Osteoblast (primary cell): ENCODE measurements at regions not wholly inside any gene's neighbourhood (a gene's known extent, or its start where the extent isn't known, plus 50 kb on each side); places are given as distances from the start of the nearest gene placed in this dataset.

ENCODE experiments used
- DNase-seq: peaks from one replicate; pipeline ENCODE4 v3.0.0; 2011; ENCODE audit warnings: low spot score, mixed read lengths; ENCODE audit not compliant: insufficient read length; ENCODE audit errors: missing footprints
- H2AFZ ChIP-seq: 2 replicates; pipeline ENCODE4 v1.6.0; 2011; ENCODE audit warnings: mild to moderate bottlenecking, low read length
- H3K27ac ChIP-seq: 2 replicates; pipeline ENCODE4 v1.5.1; 2011; ENCODE audit warnings: mild to moderate bottlenecking, low read depth, low read length, moderate library complexity
- H3K27me3 ChIP-seq: 2 replicates; pipeline ENCODE4 v1.6.0; 2012; ENCODE audit warnings: mild to moderate bottlenecking, control low read depth, inconsistent platforms, low read length, moderate library complexity; ENCODE audit not compliant: insufficient read depth
- H3K36me3 ChIP-seq: 2 replicates; pipeline ENCODE4 v1.5.1; 2011; ENCODE audit warnings: mild to moderate bottlenecking, low read length, control low read depth, moderate library complexity; ENCODE audit not compliant: insufficient read depth
- H3K4me1 ChIP-seq: 2 replicates; pipeline ENCODE4 v1.5.1; 2011; ENCODE audit warnings: mild to moderate bottlenecking, low read length, control low read depth, moderate library complexity; ENCODE audit not compliant: insufficient read depth
- H3K4me2 ChIP-seq: 2 replicates; pipeline ENCODE4 v1.6.0; 2011; ENCODE audit warnings: mild to moderate bottlenecking, low read length; ENCODE audit not compliant: insufficient read depth
- H3K4me3 ChIP-seq: fragments of 200-600 bp; sonication (generic); 3 replicates; pipeline ENCODE4 v1.5.1; 2012; ENCODE audit warnings: mild to moderate bottlenecking, low read length, inconsistent platforms; ENCODE audit not compliant: insufficient read depth
- H3K79me2 ChIP-seq: 2 replicates; pipeline ENCODE4 v1.6.0; 2012; ENCODE audit warnings: mild to moderate bottlenecking, low read length, control low read depth, inconsistent platforms; ENCODE audit not compliant: insufficient read depth
- H3K9me3 ChIP-seq: 2 replicates; pipeline ENCODE4 v1.5.1; 2011; ENCODE audit warnings: low read depth, low read length, control low read depth
- H4K20me1 ChIP-seq: 2 replicates; pipeline ENCODE4 v1.6.0; 2012; ENCODE audit warnings: mild to moderate bottlenecking, low read length, control low read depth; ENCODE audit not compliant: insufficient read depth
- CTCF ChIP-seq: IDR thresholded peaks from 2 replicates; pipeline ENCODE4 v1.5.1; 2011; ENCODE audit warnings: mild to moderate bottlenecking, low read depth, low read length, moderate library complexity; ENCODE audit errors: extremely low read depth

- no peaks in the 10 kb centered on the region for H3K79me2 ChIP-seq
- no peaks in the 10 kb centered on the region for H3K27me3 ChIP-seq
- H3K4me1 ChIP-seq, result no peaks in the 10 kb centered on the region
- DNase-seq, result no peak
- no peaks in the 10 kb centered on the region for H4K20me1 ChIP-seq
- no peak overlapping the region for H3K4me2 ChIP-seq
- no peak overlapping the region for H3K27ac ChIP-seq
- no peak for TF ChIP-seq CTCF
- H2AFZ ChIP-seq, result no peak overlapping the region
- H3K9me3 ChIP-seq, result no peaks in the 10 kb centered on the region
- no peak overlapping the region for H3K4me3 ChIP-seq
- H3K36me3 ChIP-seq, result no peaks in the 10 kb centered on the region
These were observed 245.9 kb downstream of the MTERF1 start for GRCh38 chr7:91634485-91635177.

GRCh38 chr7:91636129-91636724 is 244.3 kb downstream of the MTERF1 start:
- no peaks in the 10 kb centered on the region for H3K36me3 ChIP-seq
- no peaks in the 10 kb centered on the region for H3K27me3 ChIP-seq
- DNase-seq, result no peak
- H3K4me2 ChIP-seq, result no peak overlapping the region
- H2AFZ ChIP-seq, result no peak overlapping the region
- H3K4me3 ChIP-seq, result no peak overlapping the region
- TF ChIP-seq CTCF, result peak; percentile 61
- no peaks in the 10 kb centered on the region for H3K79me2 ChIP-seq
- H3K27ac ChIP-seq, result no peak overlapping the region
- H4K20me1 ChIP-seq, result no peaks in the 10 kb centered on the region
- no peaks in the 10 kb centered on the region for H3K4me1 ChIP-seq
- H3K9me3 ChIP-seq, result no peaks in the 10 kb centered on the region

GRCh38 chr7:91636728-91637127 is 243.8 kb downstream of the MTERF1 start:
- H3K27me3 ChIP-seq, result no peaks in the 10 kb centered on the region

More at GRCh38 chr7:91636728-91637127, 243.8 kb downstream of the MTERF1 start:
- H3K4me1 ChIP-seq, result no peaks in the 10 kb centered on the region
- H3K4me2 ChIP-seq, result no peak overlapping the region
- TF ChIP-seq CTCF, result no peak
- no peak for DNase-seq
- H4K20me1 ChIP-seq, result no peaks in the 10 kb centered on the region
- H3K27ac ChIP-seq, result no peak overlapping the region
- H3K79me2 ChIP-seq, result no peaks in the 10 kb centered on the region
- no peak overlapping the region for H3K4me3 ChIP-seq
- no peaks in the 10 kb centered on the region for H3K9me3 ChIP-seq
- no peak overlapping the region for H2AFZ ChIP-seq
- H3K36me3 ChIP-seq, result no peaks in the 10 kb centered on the region
